ENCODE measurements at regions not wholly inside any gene's neighbourhood (a gene's known extent, or its start where the extent isn't known, plus 50 kb on each side); places are given as distances from the start of the nearest gene placed in this dataset.

GRCh38 chr4:128707864-128708263 is 101.6 kb upstream of the JADE1 start:
- no peak for ATAC-seq
- ChIA-PET CTCF (ENCODE audit: low intra/inter-chr PET ratio, low total read pairs) (no interaction called here), POLR2A (no interaction called here)
- Histone ChIP-seq H4K20me1 (ENCODE audit: insufficient read depth, low read length) (no peaks in the 10 kb centered on the region), H3K36me3 (replicated peaks in 1 of 2; ENCODE audit: control insufficient read depth in 1 of 2, insufficient read depth in 2 of 2, low read length in 2 of 2) (no peaks in the 10 kb centered on the region), H3K9me3 (ENCODE audit: low read length) (no peaks in the 10 kb centered on the region), H3K4me2 (ENCODE audit: low read depth, low read length) (no peak overlapping the region), H3K27me3 (ENCODE audit: control insufficient read depth in 1 of 2, insufficient read depth in 2 of 2, low read length in 2 of 2) (no peaks in the 10 kb centered on the region), H3K79me2 (ENCODE audit: insufficient read depth, low read length) (no peaks in the 10 kb centered on the region), H3K27ac (ENCODE audit: extremely low read length, insufficient read depth, low read length) (no peak overlapping the region), H3K4me1 (ENCODE audit: insufficient read depth, low read length) (no peaks in the 10 kb centered on the region), H3K4me3 (replicated peaks in 1 of 3; ENCODE audit: insufficient read depth in 1 of 3, low read depth in 2 of 3, low read length in 3 of 3) (no peak overlapping the region), H3K9ac (ENCODE audit: insufficient read depth, low read depth, low read length) (no peak overlapping the region), H2AFZ (ENCODE audit: low read length) (no peak overlapping the region)
- in situ Hi-C loops (cut with HindIII; ENCODE audit: extremely low pct_ligation_motif_present, low pct_unique_long_range_greater_than_20kb), result no loop called here
- intact Hi-C loops (cut with micrococcal nuclease; ENCODE audit: unreplicated experiment), result no loop called here
- BruUV-seq (replicated peaks), result no TSS peak
- TF ChIP-seq NR3C1 (CRISPR knock-in tag; IDR thresholded peaks at IDR 0.05), result no peak
- no peak for TF ChIP-seq PRPF4 (IDR thresholded peaks at IDR 0.05; ENCODE audit: low read depth, low read length, poor library complexity, severe bottlenecking)
- no peak for TF ChIP-seq ZNF34 (CRISPR knock-in tag; IDR thresholded peaks at IDR 0.05; ENCODE audit: borderline replicate concordance)
- no peak for FAIRE-seq
- 25% methylated on average over 6 of the region's 6 CpGs for WGBS (ENCODE audit: low lambda C conversion rate)
- no peak for DNase-seq (ENCODE audit: low spot score)

GRCh38 chr4:128703948-128704347 is 105.6 kb upstream of the JADE1 start:
- POLR2A ChIA-PET, result no interaction called here
- H3K9me3 ChIP-seq (ENCODE audit: low read length), result no peaks in the 10 kb centered on the region
- H3K4me2 ChIP-seq (ENCODE audit: low read depth, low read length), result no peak overlapping the region
- in situ Hi-C loops (cut with HindIII; ENCODE audit: extremely low pct_ligation_motif_present, low pct_unique_long_range_greater_than_20kb) (no loop called here), intact Hi-C loops (cut with micrococcal nuclease; ENCODE audit: unreplicated experiment) (no loop called here)
- H3K4me1 ChIP-seq (ENCODE audit: insufficient read depth, low read length), result no peaks in the 10 kb centered on the region
- CTCF ChIA-PET (ENCODE audit: low intra/inter-chr PET ratio, low total read pairs), result no interaction called here
- H3K27me3 ChIP-seq (ENCODE audit: control insufficient read depth in 1 of 2, insufficient read depth in 2 of 2, low read length in 2 of 2), result no peaks in the 10 kb centered on the region
- no TSS peak for BruUV-seq (replicated peaks)
- DNase-seq (ENCODE audit: low spot score) (no peak), FAIRE-seq (no peak), ATAC-seq (no peak)
- no peak overlapping the region for H3K4me3 ChIP-seq (replicated peaks in 1 of 3; ENCODE audit: insufficient read depth in 1 of 3, low read depth in 2 of 3, low read length in 3 of 3)
- no peaks in the 10 kb centered on the region for H3K36me3 ChIP-seq (replicated peaks in 1 of 2; ENCODE audit: control insufficient read depth in 1 of 2, insufficient read depth in 2 of 2, low read length in 2 of 2)
- no peak overlapping the region for H3K9ac ChIP-seq (ENCODE audit: insufficient read depth, low read depth, low read length)
- no peaks in the 10 kb centered on the region for H4K20me1 ChIP-seq (ENCODE audit: insufficient read depth, low read length)
- no peak overlapping the region for H3K27ac ChIP-seq (ENCODE audit: extremely low read length, insufficient read depth, low read length)
- 56% methylated on average over 14 of the region's 14 CpGs for WGBS (ENCODE audit: low lambda C conversion rate)
- no peaks in the 10 kb centered on the region for H3K79me2 ChIP-seq (ENCODE audit: insufficient read depth, low read length)
- no peak overlapping the region for H2AFZ ChIP-seq (ENCODE audit: low read length)
- no peak for TF ChIP-seq SOX6 (IDR thresholded peaks at IDR 0.05)
- TF ChIP-seq SOX6 (CRISPR knock-in tag; IDR thresholded peaks at IDR 0.05), result no peak
- no peak for TF ChIP-seq KLF15 (CRISPR knock-in tag; IDR thresholded peaks at IDR 0.05; ENCODE audit: borderline replicate concordance)
- TF ChIP-seq PAF1 (CRISPR knock-in tag; IDR thresholded peaks at IDR 0.05), result no peak
- no peak for TF ChIP-seq ONECUT2 (CRISPR knock-in tag; IDR thresholded peaks at IDR 0.05)
- no peak for TF ChIP-seq PRMT3 (CRISPR knock-in tag; IDR thresholded peaks at IDR 0.05; ENCODE audit: borderline replicate concordance, low read depth)
- TF ChIP-seq, protein P1, sequence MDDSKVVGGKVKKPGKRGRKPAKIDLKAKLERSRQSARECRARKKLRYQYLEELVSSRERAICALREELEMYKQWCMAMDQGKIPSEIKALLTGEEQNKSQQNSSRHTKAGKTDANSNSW (CRISPR knock-in tag; IDR thresholded peaks at IDR 0.05; ENCODE audit: borderline replicate concordance), result no peak
- no peak for TF ChIP-seq HMG20B (CRISPR knock-in tag; conservative IDR thresholded peaks at IDR 0.05)
- no peak for TF ChIP-seq HES4 (CRISPR knock-in tag; IDR thresholded peaks at IDR 0.05; ENCODE audit: borderline replicate concordance)
- no peak for TF ChIP-seq DRAP1 (CRISPR knock-in tag; IDR thresholded peaks at IDR 0.05)
- TF ChIP-seq, protein P2, sequence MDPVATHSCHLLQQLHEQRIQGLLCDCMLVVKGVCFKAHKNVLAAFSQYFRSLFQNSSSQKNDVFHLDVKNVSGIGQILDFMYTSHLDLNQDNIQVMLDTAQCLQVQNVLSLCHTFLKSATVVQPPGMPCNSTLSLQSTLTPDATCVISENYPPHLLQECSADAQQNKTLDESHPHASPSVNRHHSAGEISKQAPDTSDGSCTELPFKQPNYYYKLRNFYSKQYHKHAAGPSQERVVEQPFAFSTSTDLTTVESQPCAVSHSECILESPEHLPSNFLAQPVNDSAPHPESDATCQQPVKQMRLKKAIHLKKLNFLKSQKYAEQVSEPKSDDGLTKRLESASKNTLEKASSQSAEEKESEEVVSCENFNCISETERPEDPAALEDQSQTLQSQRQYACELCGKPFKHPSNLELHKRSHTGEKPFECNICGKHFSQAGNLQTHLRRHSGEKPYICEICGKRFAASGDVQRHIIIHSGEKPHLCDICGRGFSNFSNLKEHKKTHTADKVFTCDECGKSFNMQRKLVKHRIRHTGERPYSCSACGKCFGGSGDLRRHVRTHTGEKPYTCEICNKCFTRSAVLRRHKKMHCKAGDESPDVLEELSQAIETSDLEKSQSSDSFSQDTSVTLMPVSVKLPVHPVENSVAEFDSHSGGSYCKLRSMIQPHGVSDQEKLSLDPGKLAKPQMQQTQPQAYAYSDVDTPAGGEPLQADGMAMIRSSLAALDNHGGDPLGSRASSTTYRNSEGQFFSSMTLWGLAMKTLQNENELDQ (CRISPR knock-in tag; IDR thresholded peaks at IDR 0.05; ENCODE audit: borderline replicate concordance), result no peak

Measured in HepG2 (cell line).